ENCODE measurements at regions not wholly inside any gene's neighbourhood (a gene's known extent, or its start where the extent isn't known, plus 50 kb on each side); places are given as distances from the start of the nearest gene placed in this dataset.
"Not testable (repeated sequence)": the region's sequence is repeated elsewhere in the genome, so short reads cannot be mapped to it uniquely, and the experiment has no call there.

DNA sequence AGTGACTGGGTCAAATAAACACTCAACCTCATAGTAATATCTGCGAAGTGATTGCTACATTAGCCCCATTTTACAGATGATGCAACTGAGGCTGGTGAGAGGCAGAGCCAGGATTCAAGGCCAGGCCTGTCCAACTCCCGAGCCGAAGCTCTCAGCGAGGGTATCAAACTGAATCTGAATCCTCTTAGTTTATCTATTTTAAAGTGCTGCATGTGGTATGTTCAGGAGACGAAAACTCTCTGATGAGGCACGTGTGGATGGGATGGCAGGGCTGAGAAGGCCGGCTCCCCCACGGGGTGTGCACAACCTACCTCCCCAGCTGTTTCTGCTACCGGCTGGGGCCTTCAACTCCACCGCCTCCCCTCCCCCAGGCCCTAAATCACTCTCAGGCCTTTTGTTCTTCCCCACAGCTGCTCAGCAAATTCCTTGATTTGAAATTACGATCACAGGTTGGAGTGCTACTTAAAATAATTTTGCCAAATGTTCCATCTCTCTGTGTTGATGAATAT is 171.8 kb downstream of the TOMM20 start:
- no peak for DNase-seq
- no peak for ATAC-seq
- no peaks in the 10 kb centered on the region for H3K9me3 Mint-ChIP-seq
- peaks cover 90% of the 10 kb centered on the region for H3K4me1 Mint-ChIP-seq
- H3K4me3 Mint-ChIP-seq, result no peak overlapping the region
- no peak overlapping the region for H3K27ac Mint-ChIP-seq
- H3K27me3 Mint-ChIP-seq, result no peaks in the 10 kb centered on the region

DNA sequence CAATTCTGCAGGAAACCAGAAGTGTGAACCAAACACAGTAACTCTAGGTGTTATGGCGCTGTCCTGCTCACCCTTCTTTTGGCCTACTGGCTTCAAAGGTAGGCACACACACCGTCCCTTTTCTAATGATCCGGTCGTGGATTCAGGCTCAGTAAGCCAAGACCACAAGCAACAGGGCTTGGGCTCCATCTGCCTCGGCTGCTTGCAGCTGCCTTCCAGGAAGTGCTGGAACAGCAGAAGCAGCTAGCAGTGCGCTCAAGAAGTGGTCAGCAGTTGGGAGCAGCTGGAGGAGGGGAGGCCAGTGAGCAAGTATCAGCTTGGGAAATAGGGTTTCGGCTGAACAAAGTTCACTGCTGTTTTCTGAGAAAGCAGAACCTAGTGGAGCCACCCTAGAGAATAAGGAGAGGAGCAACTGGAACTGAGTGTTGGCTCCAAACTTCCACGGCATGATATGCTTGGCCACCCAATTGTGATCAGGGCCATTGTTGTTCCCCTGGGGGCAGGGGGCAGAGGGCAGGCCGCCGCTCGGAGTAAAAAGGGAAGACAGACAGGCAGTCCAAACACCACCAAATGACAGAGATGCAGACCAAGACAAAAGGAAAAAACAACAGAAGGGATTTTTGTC is 173.4 kb downstream of the TOMM20 start:
- peak overlapping the region; percentile 32 to 45 for H3K4me3 Mint-ChIP-seq
- H3K9me3 Mint-ChIP-seq, result no peaks in the 10 kb centered on the region
- ATAC-seq, result peak; percentile 24
- no peaks in the 10 kb centered on the region for H3K27me3 Mint-ChIP-seq
- H3K4me1 Mint-ChIP-seq, result peaks cover 78% of the 10 kb centered on the region
- peak overlapping the region; percentile 46 to 51 for H3K27ac Mint-ChIP-seq
- DNase-seq, result no peak

DNA sequence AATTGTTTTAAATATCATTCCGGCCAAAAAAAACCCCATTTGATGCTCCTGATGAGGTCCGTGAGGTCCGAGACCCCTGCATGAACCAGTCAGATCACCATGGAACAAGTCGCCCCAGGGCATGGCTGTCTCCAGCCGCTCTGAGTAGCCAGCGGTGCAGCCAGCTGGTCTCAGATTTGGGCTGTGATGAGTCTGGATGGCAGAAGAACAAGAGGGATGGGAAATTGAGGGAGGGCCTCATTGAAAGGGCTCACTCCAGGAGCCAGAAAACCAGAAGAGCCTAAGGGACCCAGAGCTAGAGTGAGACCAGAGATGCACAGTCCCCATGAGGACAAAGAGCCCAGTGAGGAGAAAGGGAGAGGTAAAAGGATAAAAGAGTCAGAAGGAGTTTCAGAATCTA is 174.0 kb downstream of the TOMM20 start:
- ATAC-seq, result no peak
- peak overlapping the region in 1 of 2 donors; percentile 81 for H3K27ac Mint-ChIP-seq
- peaks cover 1 to 3% of the 10 kb centered on the region in 2 donors for H3K9me3 Mint-ChIP-seq
- H3K27me3 Mint-ChIP-seq, result no peaks in the 10 kb centered on the region
- DNase-seq, result no peak
- H3K4me3 Mint-ChIP-seq, result peak overlapping the region in 1 of 2 donors; percentile 32
- H3K4me1 Mint-ChIP-seq, result peaks cover 72% of the 10 kb centered on the region

DNA sequence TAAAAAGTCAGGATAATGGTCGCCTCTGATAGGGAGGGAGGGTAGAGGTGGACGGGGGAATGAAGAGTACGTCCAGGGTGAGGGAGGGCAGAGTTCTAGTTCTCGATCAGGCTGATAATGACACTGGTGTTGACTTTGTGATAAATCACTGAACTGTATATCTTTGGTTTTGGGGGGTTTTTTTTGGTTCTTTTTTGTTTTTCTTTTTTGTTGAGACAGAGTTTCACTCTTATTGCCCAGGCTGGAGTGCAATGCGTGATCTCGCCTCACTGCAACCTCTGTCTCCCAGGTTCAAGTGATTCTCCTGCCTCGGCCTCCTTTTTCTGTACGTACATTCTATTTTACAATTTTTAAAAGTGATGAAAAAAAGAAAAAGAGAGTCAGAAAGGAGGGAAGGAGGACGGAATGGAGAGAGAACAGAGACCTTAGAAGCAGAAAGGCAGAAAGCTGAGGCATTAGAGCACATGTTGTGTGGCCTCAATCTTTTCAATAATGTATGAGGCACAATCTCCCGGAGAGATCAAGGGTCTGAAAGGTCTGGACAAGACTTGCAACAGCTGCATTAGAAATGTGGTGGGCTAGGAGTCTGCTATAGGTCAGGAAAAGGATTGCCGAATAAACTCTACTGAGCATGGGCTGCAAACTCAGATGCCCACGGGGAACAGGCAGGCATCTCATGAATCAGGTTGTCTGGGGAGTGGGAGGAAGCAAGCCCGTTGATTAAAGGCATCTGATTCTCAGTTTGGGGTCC is 174.8 kb downstream of the TOMM20 start:
- H3K4me3 Mint-ChIP-seq, result peak overlapping the region in 1 of 2 donors; percentile 21
- peaks cover 64% of the 10 kb centered on the region for H3K4me1 Mint-ChIP-seq
- DNase-seq (no peak), ATAC-seq (no peak)
- no peaks in the 10 kb centered on the region for H3K27me3 Mint-ChIP-seq
- peak overlapping the region in 1 of 2 donors; percentile 77 for H3K27ac Mint-ChIP-seq
- H3K9me3 Mint-ChIP-seq, result peaks cover 9 to 11% of the 10 kb centered on the region in 2 donors

- DNase-seq, result no peak
- Mint-ChIP-seq H3K4me1 (peaks cover 32% of the 10 kb centered on the region), H3K27me3 (no peaks in the 10 kb centered on the region), H3K9me3 (peaks cover 11 to 12% of the 10 kb centered on the region in 2 donors), H3K4me3 (no peak overlapping the region), H3K27ac (no peak overlapping the region)
- no peak for ATAC-seq
Observed at GRCh38 chr1:234950598-234950997, 178.0 kb downstream of the TOMM20 start.

- not testable (repeated sequence) for H3K27ac Mint-ChIP-seq
Observed at GRCh38 chr1:234949528-234949927, 179.1 kb downstream of the TOMM20 start.

GRCh38 chr1:234944439-234945344 is 183.9 kb downstream of the TOMM20 start:
- Mint-ChIP-seq H3K4me3 (peak overlapping the region; percentile 19 to 43), H3K27me3 (no peaks in the 10 kb centered on the region), H3K4me1 (peaks cover 22% of the 10 kb centered on the region), H3K27ac (peak overlapping the region in 1 of 2 donors; percentile 79), H3K9me3 (peaks cover 27% of the 10 kb centered on the region in 2 donors)
- DNase-seq (no peak), ATAC-seq (no peak)

More at GRCh38 chr1:234949528-234949927, 179.1 kb downstream of the TOMM20 start:
- not testable (repeated sequence) for H3K27me3 Mint-ChIP-seq, ATAC-seq, DNase-seq, H3K4me3 Mint-ChIP-seq
- Mint-ChIP-seq H3K4me1 (peaks cover 32% of the 10 kb centered on the region), H3K9me3 (peaks cover 20 to 22% of the 10 kb centered on the region in 2 donors)

DNA sequence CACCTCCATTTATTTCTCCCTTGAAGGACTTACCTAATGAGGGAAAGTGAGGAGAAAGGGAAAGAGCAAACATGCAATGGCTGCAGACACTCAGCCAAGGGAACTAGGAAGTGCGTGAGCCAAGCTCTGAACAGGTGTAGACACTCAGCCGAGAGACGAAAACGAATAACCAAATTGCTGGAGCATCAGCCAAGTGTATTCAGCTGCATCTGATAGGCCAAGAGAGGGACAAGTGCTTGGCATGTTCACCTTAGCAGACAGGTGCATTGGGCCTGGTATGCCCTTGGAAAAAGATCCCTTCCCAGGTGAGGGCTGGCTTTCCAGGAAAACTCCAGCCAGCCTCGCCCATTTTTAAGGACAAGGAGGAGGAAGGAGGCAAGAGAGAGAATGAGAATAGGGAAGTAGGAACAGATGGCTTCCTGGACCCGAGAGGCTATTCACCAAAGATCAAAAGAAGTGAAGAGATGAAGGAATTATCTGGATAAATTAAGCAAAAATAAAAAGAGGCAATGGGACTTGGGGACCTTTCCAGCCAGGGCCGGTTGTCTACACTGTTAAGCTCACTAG is 184.7 kb downstream of the TOMM20 start:
- no peak for ATAC-seq

GRCh38 chr1:234942879-234943506 is 185.6 kb downstream of the TOMM20 start:
- peaks cover 17 to 19% of the 10 kb centered on the region in 2 donors for H3K9me3 Mint-ChIP-seq
- no peak for ATAC-seq
- no peak for DNase-seq
- H3K4me3 Mint-ChIP-seq, result no peak overlapping the region
- peaks cover 22% of the 10 kb centered on the region for H3K4me1 Mint-ChIP-seq
- H3K27me3 Mint-ChIP-seq, result no peaks in the 10 kb centered on the region
- no peak overlapping the region for H3K27ac Mint-ChIP-seq

More for the DNA sequence above, 184.7 kb downstream of the TOMM20 start:
- H3K9me3 Mint-ChIP-seq, result peaks cover 19% of the 10 kb centered on the region in 2 donors
- no peak overlapping the region for H3K4me3 Mint-ChIP-seq
- no peak for DNase-seq
- H3K4me1 Mint-ChIP-seq, result peaks cover 22% of the 10 kb centered on the region
- H3K27ac Mint-ChIP-seq, result no peak overlapping the region
- no peaks in the 10 kb centered on the region for H3K27me3 Mint-ChIP-seq

DNA sequence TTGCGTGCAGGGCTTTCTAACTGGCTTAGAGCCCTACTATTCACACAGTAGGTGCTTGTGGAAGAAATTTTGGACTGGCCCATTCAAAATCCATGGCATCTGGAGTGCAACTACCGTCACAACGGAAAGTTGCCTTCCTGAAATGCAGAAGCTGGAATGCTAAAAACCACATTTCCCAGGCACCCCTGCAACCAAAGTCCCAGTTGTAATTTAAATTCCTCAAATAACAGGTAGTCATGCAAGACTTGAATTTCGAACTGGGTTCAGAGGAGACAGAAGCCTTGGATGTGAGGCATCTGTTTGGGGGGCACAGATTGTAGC is 186.7 kb downstream of the TOMM20 start:
- Mint-ChIP-seq H3K4me1 (peaks cover 30% of the 10 kb centered on the region), H3K4me3 (no peak overlapping the region), H3K27me3 (no peaks in the 10 kb centered on the region), H3K27ac (no peak overlapping the region), H3K9me3 (peaks cover 17 to 19% of the 10 kb centered on the region in 2 donors)
- ATAC-seq (no peak), DNase-seq (no peak)

- peaks cover 35% of the 10 kb centered on the region for H3K4me1 Mint-ChIP-seq
- peak; percentile 52 for ATAC-seq
- H3K4me3 Mint-ChIP-seq, result no peak overlapping the region
Observed at GRCh38 chr1:234941321-234942011, 187.2 kb downstream of the TOMM20 start.

GRCh38 chr1:234940841-234941240 is 187.8 kb downstream of the TOMM20 start:
- DNase-seq, result no peak
- Mint-ChIP-seq H3K4me3 (no peak overlapping the region), H3K4me1 (peaks cover 35% of the 10 kb centered on the region), H3K9me3 (peaks cover 16 to 17% of the 10 kb centered on the region in 2 donors), H3K27ac (no peak overlapping the region), H3K27me3 (no peaks in the 10 kb centered on the region)
- ATAC-seq, result peak; percentile 39

More at GRCh38 chr1:234941321-234942011, 187.2 kb downstream of the TOMM20 start:
- no peaks in the 10 kb centered on the region for H3K27me3 Mint-ChIP-seq
- H3K27ac Mint-ChIP-seq, result no peak overlapping the region
- peaks cover 17 to 18% of the 10 kb centered on the region in 2 donors for H3K9me3 Mint-ChIP-seq
- no peak for DNase-seq

DNA sequence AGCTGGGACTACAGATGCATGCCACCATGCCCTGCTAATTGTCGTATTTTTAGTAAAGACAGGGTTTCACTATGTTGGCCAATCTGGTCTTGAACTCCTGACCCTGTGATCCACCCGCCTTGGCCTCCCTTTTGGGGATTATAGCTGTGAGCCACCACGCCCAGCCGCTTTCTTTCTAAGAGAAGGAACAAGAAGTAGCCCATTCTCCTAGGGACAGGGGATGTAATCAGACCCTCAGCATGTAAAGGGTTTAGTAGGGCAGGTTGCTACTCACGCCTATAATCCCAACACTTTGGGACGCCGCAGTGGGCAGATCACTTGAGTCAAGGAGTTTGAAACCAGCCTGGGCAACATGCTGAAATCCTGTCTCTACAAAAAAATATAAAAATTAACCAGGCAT is 189.7 kb downstream of the TOMM20 start:
- no peak overlapping the region for H3K27ac Mint-ChIP-seq
- DNase-seq (no peak), ATAC-seq (no peak)
- H3K9me3 Mint-ChIP-seq, result peaks cover 3 to 6% of the 10 kb centered on the region in 2 donors
- no peak overlapping the region for H3K4me3 Mint-ChIP-seq
- peaks cover 21% of the 10 kb centered on the region for H3K4me1 Mint-ChIP-seq
- H3K27me3 Mint-ChIP-seq, result no peaks in the 10 kb centered on the region

- H3K4me3 Mint-ChIP-seq, result no peak overlapping the region
- H3K4me1 Mint-ChIP-seq, result peaks cover 21% of the 10 kb centered on the region
- no peak overlapping the region for H3K27ac Mint-ChIP-seq
- no peaks in the 10 kb centered on the region for H3K9me3 Mint-ChIP-seq
- no peak for ATAC-seq
- no peaks in the 10 kb centered on the region for H3K27me3 Mint-ChIP-seq
- DNase-seq, result no peak
Observed at GRCh38 chr1:234938135-234938534, 190.5 kb downstream of the TOMM20 start.

All from stimulated activated naive CD8-positive, alpha-beta T cell treated with anti-CD3 and anti-CD28 coated beads, Interleukin-15, amount 100 ng/mL, for 72 hours (primary cell).